ENCODE measurements at regions not wholly inside any gene's neighbourhood (a gene's known extent, or its start where the extent isn't known, plus 50 kb on each side); places are given as distances from the start of the nearest gene placed in this dataset.
"Not testable (repeated sequence)": the region's sequence is repeated elsewhere in the genome, so short reads cannot be mapped to it uniquely, and the experiment has no call there.

GRCh38 chr2:78262089-78262488 lies 739.9 kb upstream of the LRRTM4 start:
- TF ChIP-seq, protein P1, sequence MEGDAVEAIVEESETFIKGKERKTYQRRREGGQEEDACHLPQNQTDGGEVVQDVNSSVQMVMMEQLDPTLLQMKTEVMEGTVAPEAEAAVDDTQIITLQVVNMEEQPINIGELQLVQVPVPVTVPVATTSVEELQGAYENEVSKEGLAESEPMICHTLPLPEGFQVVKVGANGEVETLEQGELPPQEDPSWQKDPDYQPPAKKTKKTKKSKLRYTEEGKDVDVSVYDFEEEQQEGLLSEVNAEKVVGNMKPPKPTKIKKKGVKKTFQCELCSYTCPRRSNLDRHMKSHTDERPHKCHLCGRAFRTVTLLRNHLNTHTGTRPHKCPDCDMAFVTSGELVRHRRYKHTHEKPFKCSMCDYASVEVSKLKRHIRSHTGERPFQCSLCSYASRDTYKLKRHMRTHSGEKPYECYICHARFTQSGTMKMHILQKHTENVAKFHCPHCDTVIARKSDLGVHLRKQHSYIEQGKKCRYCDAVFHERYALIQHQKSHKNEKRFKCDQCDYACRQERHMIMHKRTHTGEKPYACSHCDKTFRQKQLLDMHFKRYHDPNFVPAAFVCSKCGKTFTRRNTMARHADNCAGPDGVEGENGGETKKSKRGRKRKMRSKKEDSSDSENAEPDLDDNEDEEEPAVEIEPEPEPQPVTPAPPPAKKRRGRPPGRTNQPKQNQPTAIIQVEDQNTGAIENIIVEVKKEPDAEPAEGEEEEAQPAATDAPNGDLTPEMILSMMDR (IDR thresholded peaks at IDR 0.05; ENCODE audit: low read length), result not testable (repeated sequence)
- TF ChIP-seq EZH2 (IDR thresholded peaks at IDR 0.05; ENCODE audit: borderline replicate concordance, low read length), result not testable (repeated sequence)

Data from OCI-LY1 (cell line).